Loucy (cell line): ENCODE measurements at regions not wholly inside any gene's neighbourhood (a gene's known extent, or its start where the extent isn't known, plus 50 kb on each side); places are given as distances from the start of the nearest gene placed in this dataset.

ENCODE experiments used
- H2AFZ ChIP-seq: fragments of 200-600 bp; sonication (generic); 2 replicates; pipeline ENCODE4 v1.6.0; 2016; ENCODE audit warnings: antibody characterized with exemption, mild to moderate bottlenecking, low read length, moderate library complexity
- H3F3A ChIP-seq: fragments of 200-600 bp; 2 replicates; pipeline ENCODE4 v1.6.0; 2016; ENCODE audit warnings: antibody characterized with exemption, low read depth, mild to moderate bottlenecking
- H3K27me3 ChIP-seq: fragments of 200-600 bp; sonication (generic); 2 replicates; pipeline ENCODE4 v1.6.1; 2014; ENCODE audit warnings: low read length, mild to moderate bottlenecking; ENCODE audit not compliant: insufficient read depth, poor library complexity, severe bottlenecking
- H3K36me3 ChIP-seq: fragments of 200-600 bp; sonication (generic); 2 replicates; pipeline ENCODE4 v1.6.1; 2016; ENCODE audit warnings: low read length; ENCODE audit not compliant: insufficient read depth
- H3K4me1 ChIP-seq: fragments of 200-600 bp; sonication (generic); 2 replicates; pipeline ENCODE4 v1.5.1; 2014; ENCODE audit warnings: low read length, mild to moderate bottlenecking; ENCODE audit not compliant: insufficient read depth, poor library complexity, severe bottlenecking
- H3K4me2 ChIP-seq: fragments of 200-600 bp; sonication (generic); 2 replicates; pipeline ENCODE4 v1.6.0; 2014; ENCODE audit warnings: antibody characterized with exemption, low read length, low read depth, mild to moderate bottlenecking; ENCODE audit not compliant: poor library complexity, severe bottlenecking
- H3K4me3 ChIP-seq: fragments of 200-600 bp; sonication (generic); 2 replicates; pipeline ENCODE4 v1.5.1; 2014; ENCODE audit warnings: low read length, mild to moderate bottlenecking, mixed read lengths; ENCODE audit not compliant: poor library complexity, severe bottlenecking
- H3K79me2 ChIP-seq: fragments of 200-600 bp; sonication (generic); 2 replicates; pipeline ENCODE4 v1.6.1; 2014; ENCODE audit warnings: low read length; ENCODE audit not compliant: insufficient read depth
- H3K9ac ChIP-seq: fragments of 200-600 bp; sonication (generic); 2 replicates; pipeline ENCODE4 v1.6.0; 2014; ENCODE audit warnings: mild to moderate bottlenecking, low read depth, low read length, moderate library complexity; ENCODE audit not compliant: poor library complexity, severe bottlenecking
- H3K9me2 ChIP-seq: fragments of 200-600 bp; sonication (generic); replicated peaks from 2 replicates; pipeline ENCODE4 v1.6.1; 2016; ENCODE audit warnings: low read depth, low read length, mixed read lengths
- H3K9me3 ChIP-seq: fragments of 200-600 bp; sonication (generic); 2 replicates; pipeline ENCODE4 v1.6.1; 2014; ENCODE audit warnings: mild to moderate bottlenecking, antibody characterized with exemption, low read length, low read depth; ENCODE audit not compliant: insufficient read depth
- H4K20me1 ChIP-seq: fragments of 200-600 bp; sonication (generic); 2 replicates; pipeline ENCODE4 v1.6.0; 2014; ENCODE audit warnings: antibody characterized with exemption, low read length, mild to moderate bottlenecking; ENCODE audit not compliant: insufficient read depth, poor library complexity, severe bottlenecking
- CTCF ChIP-seq: fragments of 200-600 bp; sonication (generic); conservative IDR thresholded peaks from 2 replicates; pipeline ENCODE4 v1.5.1; 2014; ENCODE audit warnings: mild to moderate bottlenecking, antibody characterized with exemption, low read length
- EZH2phosphoT487 ChIP-seq: fragments of 200-600 bp; IDR thresholded peaks from 2 replicates; pipeline ENCODE4 v1.6.1; 2018; ENCODE audit warnings: antibody characterized with exemption, mild to moderate bottlenecking, moderate library complexity, borderline replicate concordance

GRCh38 chr4:136850446-136850845 is 681.8 kb downstream of the PCDH18 start:
- Histone ChIP-seq H3K27me3 (no peaks in the 10 kb centered on the region), H3K9ac (no peak overlapping the region), H3K4me3 (no peak overlapping the region), H4K20me1 (no peaks in the 10 kb centered on the region), H3K9me2 (no peaks in the 10 kb centered on the region), H3K36me3 (no peaks in the 10 kb centered on the region), H3K4me1 (no peaks in the 10 kb centered on the region), H3K4me2 (no peak overlapping the region), H3K79me2 (no peaks in the 10 kb centered on the region), H2AFZ (no peak overlapping the region), H3F3A (no peaks in the 10 kb centered on the region), H3K9me3 (no peaks in the 10 kb centered on the region)
- TF ChIP-seq EZH2phosphoT487, result no peak
- TF ChIP-seq CTCF, result no peak

GRCh38 chr4:136847881-136848621 is 684.2 kb downstream of the PCDH18 start:
- H3F3A ChIP-seq, result no peaks in the 10 kb centered on the region
- H3K79me2 ChIP-seq, result no peaks in the 10 kb centered on the region
- H3K27me3 ChIP-seq, result no peaks in the 10 kb centered on the region
- H3K4me2 ChIP-seq, result no peak overlapping the region
- H3K4me1 ChIP-seq, result no peaks in the 10 kb centered on the region
- no peaks in the 10 kb centered on the region for H3K9me2 ChIP-seq
- H4K20me1 ChIP-seq, result no peaks in the 10 kb centered on the region
- no peak overlapping the region for H2AFZ ChIP-seq
- TF ChIP-seq CTCF (no peak), EZH2phosphoT487 (no peak)
- H3K4me3 ChIP-seq, result no peak overlapping the region
- H3K9me3 ChIP-seq, result no peaks in the 10 kb centered on the region
- H3K36me3 ChIP-seq, result no peaks in the 10 kb centered on the region
- no peak overlapping the region for H3K9ac ChIP-seq

- Histone ChIP-seq H3K27me3 (no peaks in the 10 kb centered on the region), H3K9me2 (no peaks in the 10 kb centered on the region), H4K20me1 (no peaks in the 10 kb centered on the region), H3K4me3 (no peak overlapping the region), H3K36me3 (no peaks in the 10 kb centered on the region), H3K4me1 (no peaks in the 10 kb centered on the region), H3K4me2 (no peak overlapping the region), H3K9me3 (no peaks in the 10 kb centered on the region), H3K9ac (no peak overlapping the region), H2AFZ (no peak overlapping the region), H3F3A (no peaks in the 10 kb centered on the region), H3K79me2 (no peaks in the 10 kb centered on the region)
- TF ChIP-seq CTCF, result no peak
- no peak for TF ChIP-seq EZH2phosphoT487
Measured at GRCh38 chr4:136841526-136841925, 690.8 kb downstream of the PCDH18 start.
